ENCODE measurements at regions not wholly inside any gene's neighbourhood (a gene's known extent, or its start where the extent isn't known, plus 50 kb on each side); places are given as distances from the start of the nearest gene placed in this dataset.

- Histone ChIP-seq H4K20me1 (ENCODE audit: low read depth, low read length) (no peaks in the 10 kb centered on the region), H3F3A (ENCODE audit: insufficient read depth) (no peaks in the 10 kb centered on the region), H3K9me3 (ENCODE audit: insufficient read depth, low read length) (0 out of 2 replicates have a peak, but pooled peaks cover 6% of the 10 kb centered on the region), H3K4me3 (ENCODE audit: insufficient read depth, low read length, poor library complexity, severe bottlenecking) (no peak overlapping the region), H3K4me2 (ENCODE audit: low read depth, low read length, poor library complexity, severe bottlenecking) (no peak overlapping the region), H3K9me2 (replicated peaks; ENCODE audit: insufficient read depth, low read length) (0 out of 2 replicates have a peak, but pooled peaks cover 3% of the 10 kb centered on the region), H3K36me3 (ENCODE audit: low read length) (no peaks in the 10 kb centered on the region), H3K79me2 (ENCODE audit: insufficient read depth, low read length) (no peaks in the 10 kb centered on the region), H3K27me3 (ENCODE audit: low read length) (no peaks in the 10 kb centered on the region), H3K27ac (ENCODE audit: low read depth, low read length) (no peak overlapping the region), H3K9ac (ENCODE audit: low read length) (no peak overlapping the region), H2AFZ (ENCODE audit: low read depth, low read length, severe bottlenecking) (no peak overlapping the region)
- no peak for TF ChIP-seq CTCF (IDR thresholded peaks at IDR 0.05; ENCODE audit: insufficient read depth, low read length, poor library complexity, severe bottlenecking)
Observed at GRCh38 chr10:88182601-88182930, 319.1 kb downstream of the PTEN start.

GRCh38 chr10:88184543-88185297 lies 321.3 kb downstream of the PTEN start:
- no peaks in the 10 kb centered on the region for H3K79me2 ChIP-seq (ENCODE audit: insufficient read depth, low read length)

GRCh38 chr10:88185830-88186229 lies 322.4 kb downstream of the PTEN start:
- Histone ChIP-seq H3K27ac (ENCODE audit: low read depth, low read length) (no peak overlapping the region), H2AFZ (ENCODE audit: low read depth, low read length, severe bottlenecking) (no peak overlapping the region), H3K79me2 (ENCODE audit: insufficient read depth, low read length) (no peaks in the 10 kb centered on the region), H3K36me3 (ENCODE audit: low read length) (no peaks in the 10 kb centered on the region), H4K20me1 (ENCODE audit: low read depth, low read length) (no peaks in the 10 kb centered on the region), H3K4me2 (ENCODE audit: low read depth, low read length, poor library complexity, severe bottlenecking) (no peak overlapping the region), H3F3A (ENCODE audit: insufficient read depth) (no peaks in the 10 kb centered on the region), H3K9me3 (ENCODE audit: insufficient read depth, low read length) (no peaks in the 10 kb centered on the region), H3K9ac (ENCODE audit: low read length) (no peak overlapping the region), H3K4me3 (ENCODE audit: insufficient read depth, low read length, poor library complexity, severe bottlenecking) (no peak overlapping the region), H3K27me3 (ENCODE audit: low read length) (no peaks in the 10 kb centered on the region), H3K9me2 (replicated peaks; ENCODE audit: insufficient read depth, low read length) (no peaks in the 10 kb centered on the region)
- no peak for TF ChIP-seq EZH2phosphoT487 (conservative IDR thresholded peaks at IDR 0.05; ENCODE audit: low read length)
- TF ChIP-seq CTCF (IDR thresholded peaks at IDR 0.05; ENCODE audit: insufficient read depth, low read length, poor library complexity, severe bottlenecking): no peak

More at GRCh38 chr10:88184543-88185297, 321.3 kb downstream of the PTEN start:
- H3K9me2 ChIP-seq (replicated peaks; ENCODE audit: insufficient read depth, low read length): no peaks in the 10 kb centered on the region
- no peak for TF ChIP-seq EZH2phosphoT487 (conservative IDR thresholded peaks at IDR 0.05; ENCODE audit: low read length)
- no peak for TF ChIP-seq CTCF (IDR thresholded peaks at IDR 0.05; ENCODE audit: insufficient read depth, low read length, poor library complexity, severe bottlenecking)
- no peaks in the 10 kb centered on the region for H3F3A ChIP-seq (ENCODE audit: insufficient read depth)
- no peaks in the 10 kb centered on the region for H3K36me3 ChIP-seq (ENCODE audit: low read length)
- H3K9me3 ChIP-seq (ENCODE audit: insufficient read depth, low read length): 0 out of 2 replicates have a peak, but pooled peaks cover 6% of the 10 kb centered on the region
- no peak overlapping the region for H3K9ac ChIP-seq (ENCODE audit: low read length)
- no peak overlapping the region for H3K27ac ChIP-seq (ENCODE audit: low read depth, low read length)
- no peaks in the 10 kb centered on the region for H3K27me3 ChIP-seq (ENCODE audit: low read length)
- H3K4me3 ChIP-seq (ENCODE audit: insufficient read depth, low read length, poor library complexity, severe bottlenecking): no peak overlapping the region
- H4K20me1 ChIP-seq (ENCODE audit: low read depth, low read length): no peaks in the 10 kb centered on the region
- H3K4me2 ChIP-seq (ENCODE audit: low read depth, low read length, poor library complexity, severe bottlenecking): no peak overlapping the region
- H2AFZ ChIP-seq (ENCODE audit: low read depth, low read length, severe bottlenecking): no peak overlapping the region

Data from SU-DHL-6 (cell line).